NCI-H345 (cell line): ENCODE measurements at regions not wholly inside any gene's neighbourhood (a gene's known extent, or its start where the extent isn't known, plus 50 kb on each side); places are given as distances from the start of the nearest gene placed in this dataset.
"Not testable (repeated sequence)": the region's sequence is repeated elsewhere in the genome, so short reads cannot be mapped to it uniquely, and the experiment has no call there.

Source experiments
- DNase-seq: peaks from one replicate; lab custom pipeline; 2025; lab: John Stamatoyannopoulos, UW

GRCh38 chr11:29162491-29162890 is 854.3 kb downstream of the KCNA4 start:
- DNase-seq = no peak

GRCh38 chr11:29161191-29161590 is 855.6 kb downstream of the KCNA4 start:
- DNase-seq = no peak

DNA sequence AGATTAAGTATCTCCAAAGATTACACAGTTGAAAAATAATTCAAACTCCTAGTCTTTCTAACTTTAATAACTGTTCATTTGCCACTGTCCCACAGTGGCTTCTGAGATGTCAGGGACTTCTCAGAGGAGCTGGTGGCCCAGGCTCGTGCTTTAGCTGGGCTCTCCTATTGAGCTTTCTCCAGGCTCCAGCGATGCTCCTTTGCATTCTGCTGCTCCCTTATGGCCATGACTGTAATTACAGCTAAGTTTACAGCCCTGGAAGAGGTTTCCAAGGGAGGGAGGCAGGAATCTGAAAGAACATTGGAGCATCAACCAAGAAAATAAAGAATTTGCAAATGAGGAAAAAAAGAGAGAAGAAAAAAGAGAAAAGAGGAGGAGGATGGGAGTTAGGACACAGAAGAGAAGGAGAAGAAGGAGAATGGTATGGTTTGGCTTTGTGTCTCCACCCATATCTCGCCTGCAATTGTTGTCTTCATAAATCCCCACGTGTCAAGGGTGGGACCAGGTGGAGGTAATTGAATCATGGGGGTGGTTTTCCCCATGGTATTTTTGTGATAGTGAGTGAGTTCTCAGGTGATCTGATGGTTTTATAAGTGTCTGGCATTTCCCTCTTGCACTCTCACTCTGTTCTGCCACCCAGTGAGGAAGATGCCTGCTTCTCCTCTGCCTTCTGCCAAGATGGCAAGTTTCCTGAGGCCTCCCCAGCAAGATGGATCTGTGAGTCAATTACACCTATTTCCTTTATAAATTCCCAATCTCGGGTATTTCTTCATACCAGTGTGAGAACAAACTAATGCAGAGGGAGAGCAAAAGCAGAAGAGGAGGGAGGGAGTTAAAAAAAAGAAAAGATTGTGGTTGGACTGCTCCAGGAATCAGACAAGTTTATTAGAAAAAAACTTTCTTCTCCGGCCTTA is 857.0 kb downstream of the KCNA4 start:
- peak; percentile 61 for DNase-seq

DNA sequence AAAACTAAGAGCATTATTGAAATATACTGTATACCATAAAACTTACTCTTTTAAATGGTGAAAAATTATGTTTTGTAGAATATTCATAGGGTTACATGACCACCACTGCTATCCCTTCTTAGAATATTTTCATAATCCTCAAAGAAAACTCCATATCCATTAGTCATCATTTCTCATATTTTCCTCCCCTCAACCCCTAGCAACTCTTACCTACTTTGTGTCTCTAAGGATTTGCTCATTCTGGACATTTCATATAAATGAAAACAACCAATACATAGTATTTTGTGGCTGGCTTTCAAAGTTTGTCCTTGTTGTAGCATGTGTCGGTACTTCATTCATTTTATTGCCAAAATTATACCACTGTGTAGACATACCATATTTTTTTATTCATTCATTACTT is 863.8 kb downstream of the KCNA4 start:
- no peak for DNase-seq

- DNase-seq = not testable (repeated sequence)
These were observed 874.3 kb downstream of the KCNA4 start for GRCh38 chr11:29142573-29142972.

- DNase-seq = no peak
These were observed 881.3 kb downstream of the KCNA4 start for GRCh38 chr11:29135504-29135903.

- no peak for DNase-seq
These were observed 885.8 kb downstream of the KCNA4 start for GRCh38 chr11:29131055-29131454.

DNA sequence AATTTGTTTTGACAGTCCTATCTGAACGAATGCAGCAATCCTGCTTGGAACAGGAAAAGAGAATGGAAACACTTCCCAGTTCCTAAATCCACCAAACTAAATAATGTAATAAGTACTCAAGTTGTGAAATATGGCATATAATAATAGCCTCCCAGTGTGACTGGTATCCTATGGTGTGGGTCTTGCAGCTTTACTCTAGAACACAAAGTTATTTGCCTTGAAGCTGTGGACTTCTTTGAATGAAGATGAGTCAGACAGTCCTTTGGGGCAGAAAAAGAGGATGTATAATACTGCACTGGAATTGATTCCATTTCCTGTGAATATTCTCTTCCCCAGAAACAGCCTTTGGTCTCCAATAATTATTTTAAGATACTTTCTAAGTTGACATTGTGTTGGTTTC is 887.0 kb downstream of the KCNA4 start:
- DNase-seq = no peak

GRCh38 chr11:29127461-29127860 is 889.4 kb downstream of the KCNA4 start:
- DNase-seq = no peak

GRCh38 chr11:29125606-29126005 is 891.2 kb downstream of the KCNA4 start:
- DNase-seq = no peak

GRCh38 chr11:29124470-29124869 is 892.4 kb downstream of the KCNA4 start:
- no peak for DNase-seq

DNA sequence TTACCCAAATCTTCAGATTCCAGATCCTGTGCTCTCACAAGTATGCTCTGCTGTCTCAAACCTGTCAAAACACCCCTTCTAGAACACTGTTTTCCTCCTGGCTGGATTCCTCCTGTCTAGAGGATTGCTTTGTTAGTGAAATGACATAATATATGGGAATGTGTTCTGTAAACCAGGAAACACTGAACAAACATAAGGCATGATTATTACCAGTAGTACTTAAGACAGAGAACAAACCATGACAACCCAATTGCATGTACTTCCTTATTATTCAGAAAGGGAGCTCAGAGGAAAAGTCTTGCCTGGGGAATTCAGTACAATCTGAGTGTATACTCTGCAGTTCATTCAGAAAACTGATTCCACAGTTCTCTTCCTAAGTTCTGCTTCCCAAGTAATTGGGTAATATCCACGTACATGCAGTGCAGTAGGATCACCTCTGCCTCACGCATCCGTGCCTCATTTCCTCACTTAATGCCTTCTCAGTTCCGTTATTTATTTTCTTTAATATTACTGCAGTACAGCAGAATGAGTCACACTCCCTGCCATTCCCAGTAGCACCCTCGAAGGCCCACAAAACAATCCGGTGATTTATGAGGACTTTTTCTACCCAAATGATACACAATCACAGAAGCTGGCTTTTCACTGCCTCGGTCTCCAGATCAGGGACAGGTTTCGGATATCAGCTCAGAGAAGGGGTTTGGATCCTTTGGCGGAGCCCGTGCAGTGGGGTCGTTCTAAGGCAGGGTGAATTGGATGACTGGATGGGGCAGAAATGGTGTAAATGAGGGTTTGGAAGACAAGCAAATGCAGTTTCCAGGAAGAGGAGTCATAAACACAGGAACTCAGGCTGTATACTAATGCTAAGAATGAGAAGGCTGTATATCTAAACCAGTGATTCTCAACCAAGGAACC is 896.9 kb downstream of the KCNA4 start:
- DNase-seq = no peak

- DNase-seq = no peak
These were observed 897.7 kb downstream of the KCNA4 start for GRCh38 chr11:29119116-29119515.

GRCh38 chr11:29100967-29101366 is 915.9 kb downstream of the KCNA4 start:
- no peak for DNase-seq

DNA sequence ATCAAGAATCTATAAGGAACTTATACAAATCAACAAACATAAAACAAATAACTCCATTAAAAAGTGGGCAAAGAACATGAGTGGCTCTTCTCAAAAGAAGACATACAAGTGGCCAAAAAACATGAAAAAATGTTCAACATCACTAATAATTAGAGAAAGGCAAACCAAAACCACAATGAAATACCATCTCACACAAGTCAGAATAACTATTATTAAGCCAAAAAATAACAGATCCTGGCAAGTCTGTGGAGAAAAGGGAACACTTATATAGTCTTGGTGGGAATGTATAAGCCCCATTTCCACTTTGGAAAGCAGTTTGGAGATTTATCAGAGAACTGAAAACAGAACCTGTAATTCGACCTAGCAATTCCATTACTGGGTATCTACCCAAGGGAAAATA is 921.0 kb downstream of the KCNA4 start:
- no peak for DNase-seq

GRCh38 chr11:29093416-29094120 is 923.3 kb downstream of the KCNA4 start:
- DNase-seq = no peak

- no peak for DNase-seq
These were observed 929.5 kb downstream of the KCNA4 start for GRCh38 chr11:29087200-29087812.

GRCh38 chr11:29075726-29076125 is 941.1 kb downstream of the KCNA4 start:
- DNase-seq = no peak

- no peak for DNase-seq
These were observed 953.0 kb downstream of the KCNA4 start for GRCh38 chr11:29063630-29064361.

DNA sequence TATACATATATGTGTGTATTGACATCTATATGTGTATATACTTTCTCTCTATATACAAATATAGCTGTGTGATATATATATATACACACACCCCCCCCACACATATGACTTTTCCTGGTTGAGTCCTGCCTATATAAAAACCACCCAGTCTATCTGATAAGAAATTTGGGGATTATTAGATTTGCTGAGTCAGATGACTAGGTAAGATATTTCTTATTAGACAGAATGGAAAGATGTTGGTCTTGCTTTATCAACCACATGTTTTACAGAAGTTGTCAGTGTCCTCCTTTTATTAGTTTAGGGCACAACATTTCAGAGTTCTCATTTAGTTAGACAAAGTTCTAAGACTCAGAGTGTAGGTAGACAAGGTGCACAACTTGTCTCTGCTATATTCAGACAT is 953.3 kb downstream of the METTL15 start:
- DNase-seq = no peak

- not testable (repeated sequence) for DNase-seq
These were observed 948.3 kb downstream of the METTL15 start for GRCh38 chr11:29056487-29056886.
